ENCODE measurements at regions not wholly inside any gene's neighbourhood (a gene's known extent, or its start where the extent isn't known, plus 50 kb on each side); places are given as distances from the start of the nearest gene placed in this dataset.

- no peak for TF ChIP-seq EZH2 (IDR thresholded peaks at IDR 0.05; ENCODE audit: low read length, unreplicated experiment)
- TF ChIP-seq, protein P1, sequence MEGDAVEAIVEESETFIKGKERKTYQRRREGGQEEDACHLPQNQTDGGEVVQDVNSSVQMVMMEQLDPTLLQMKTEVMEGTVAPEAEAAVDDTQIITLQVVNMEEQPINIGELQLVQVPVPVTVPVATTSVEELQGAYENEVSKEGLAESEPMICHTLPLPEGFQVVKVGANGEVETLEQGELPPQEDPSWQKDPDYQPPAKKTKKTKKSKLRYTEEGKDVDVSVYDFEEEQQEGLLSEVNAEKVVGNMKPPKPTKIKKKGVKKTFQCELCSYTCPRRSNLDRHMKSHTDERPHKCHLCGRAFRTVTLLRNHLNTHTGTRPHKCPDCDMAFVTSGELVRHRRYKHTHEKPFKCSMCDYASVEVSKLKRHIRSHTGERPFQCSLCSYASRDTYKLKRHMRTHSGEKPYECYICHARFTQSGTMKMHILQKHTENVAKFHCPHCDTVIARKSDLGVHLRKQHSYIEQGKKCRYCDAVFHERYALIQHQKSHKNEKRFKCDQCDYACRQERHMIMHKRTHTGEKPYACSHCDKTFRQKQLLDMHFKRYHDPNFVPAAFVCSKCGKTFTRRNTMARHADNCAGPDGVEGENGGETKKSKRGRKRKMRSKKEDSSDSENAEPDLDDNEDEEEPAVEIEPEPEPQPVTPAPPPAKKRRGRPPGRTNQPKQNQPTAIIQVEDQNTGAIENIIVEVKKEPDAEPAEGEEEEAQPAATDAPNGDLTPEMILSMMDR (conservative IDR thresholded peaks at IDR 0.05; ENCODE audit: low read depth, low read length), result no peak
These were observed 96.0 kb upstream of the MAX start for GRCh38 chr14:65198346-65198745.
